HEK293 (cell line): ENCODE measurements at regions not wholly inside any gene's neighbourhood (a gene's known extent, or its start where the extent isn't known, plus 50 kb on each side); places are given as distances from the start of the nearest gene placed in this dataset.

Experiments used
- ZNF10 ChIP-seq: fragments of 450-650 bp; formaldehyde crosslinking; IDR thresholded peaks from 2 replicates; pipeline ENCODE4 v1.5.1; 2017; ENCODE audit warnings: missing biosample characterization, missing genetic modification characterization
- ZNF121 ChIP-seq: fragments of 450-650 bp; formaldehyde crosslinking; IDR thresholded peaks from 2 replicates; pipeline ENCODE4 v1.5.1; 2016; ENCODE audit warnings: missing biosample characterization, missing genetic modification characterization
- ZNF146 ChIP-seq: fragments of 450-650 bp; formaldehyde crosslinking; IDR thresholded peaks from 2 replicates; pipeline ENCODE4 v1.5.1; 2016; ENCODE audit warnings: missing biosample characterization, missing genetic modification characterization
- ZNF274 ChIP-seq, 2 experiments: fragments of 200-500 bp in 1 of 2; fragments of 450-650 bp in 1 of 2; sonication (Bioruptor generic) in 1 of 2; formaldehyde crosslinking in 1 of 2; IDR thresholded peaks; 2 replicates each; pipeline versions ENCODE4 v1.5.1 to v1.6.1; 2014 to 2016; ENCODE audit warnings: borderline replicate concordance in 1 of 2, inconsistent platforms in 1 of 2, low read length in 1 of 2, missing biosample characterization in 1 of 2, missing genetic modification characterization in 1 of 2
- ZNF311 ChIP-seq: fragments of 450-650 bp; formaldehyde crosslinking; IDR thresholded peaks from 2 replicates; pipeline ENCODE4 v1.5.1; 2017; ENCODE audit warnings: missing biosample characterization, missing genetic modification characterization, borderline replicate concordance
- ZNF404 ChIP-seq: fragments of 450-650 bp; formaldehyde crosslinking; IDR thresholded peaks from 2 replicates; pipeline ENCODE4 v1.5.1; 2017; ENCODE audit warnings: missing biosample characterization, missing genetic modification characterization
- ZNF423 ChIP-seq: fragments of 450-650 bp; formaldehyde crosslinking; IDR thresholded peaks from 2 replicates; pipeline ENCODE4 v1.5.1; 2016; ENCODE audit warnings: missing biosample characterization, missing genetic modification characterization
- ZNF677 ChIP-seq: fragments of 450-650 bp; IDR thresholded peaks from 2 replicates; pipeline ENCODE4 v1.5.0; 2018; ENCODE audit warnings: missing biosample characterization, mild to moderate bottlenecking, missing genetic modification characterization, moderate library complexity
- ZNF785 ChIP-seq: fragments of 450-650 bp; formaldehyde crosslinking; IDR thresholded peaks from 2 replicates; pipeline ENCODE4 v1.5.1; 2016; ENCODE audit warnings: missing biosample characterization, missing genetic modification characterization
- TF ChIP-seq, protein P1 (sequence below): fragments of 450-650 bp; formaldehyde crosslinking; IDR thresholded peaks from 2 replicates; pipeline ENCODE4 v1.5.1; 2016; ENCODE audit warnings: missing biosample characterization, missing genetic modification characterization

DNA sequence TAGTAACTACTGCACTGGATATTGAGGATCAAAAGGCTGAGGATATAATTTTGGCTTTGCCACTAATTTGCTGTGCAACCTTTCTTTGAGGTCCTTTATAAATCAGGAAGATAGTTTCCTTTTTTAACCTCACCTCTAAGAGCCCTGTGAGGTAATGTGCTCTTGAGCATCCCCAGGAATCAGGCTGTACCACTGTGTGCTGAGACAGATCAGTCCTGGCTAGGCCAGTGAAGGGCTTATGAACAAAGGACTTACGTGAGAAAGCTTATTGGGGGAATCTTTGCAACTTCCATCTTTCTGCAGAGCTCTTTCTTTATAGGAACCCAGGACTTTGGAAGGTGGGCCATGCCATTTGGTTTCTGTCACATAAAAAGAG, 188.9 kb downstream of the SIPA1L2 start:
- no peak for TF ChIP-seq ZNF785
- TF ChIP-seq ZNF10, result no peak
- TF ChIP-seq, protein P1, sequence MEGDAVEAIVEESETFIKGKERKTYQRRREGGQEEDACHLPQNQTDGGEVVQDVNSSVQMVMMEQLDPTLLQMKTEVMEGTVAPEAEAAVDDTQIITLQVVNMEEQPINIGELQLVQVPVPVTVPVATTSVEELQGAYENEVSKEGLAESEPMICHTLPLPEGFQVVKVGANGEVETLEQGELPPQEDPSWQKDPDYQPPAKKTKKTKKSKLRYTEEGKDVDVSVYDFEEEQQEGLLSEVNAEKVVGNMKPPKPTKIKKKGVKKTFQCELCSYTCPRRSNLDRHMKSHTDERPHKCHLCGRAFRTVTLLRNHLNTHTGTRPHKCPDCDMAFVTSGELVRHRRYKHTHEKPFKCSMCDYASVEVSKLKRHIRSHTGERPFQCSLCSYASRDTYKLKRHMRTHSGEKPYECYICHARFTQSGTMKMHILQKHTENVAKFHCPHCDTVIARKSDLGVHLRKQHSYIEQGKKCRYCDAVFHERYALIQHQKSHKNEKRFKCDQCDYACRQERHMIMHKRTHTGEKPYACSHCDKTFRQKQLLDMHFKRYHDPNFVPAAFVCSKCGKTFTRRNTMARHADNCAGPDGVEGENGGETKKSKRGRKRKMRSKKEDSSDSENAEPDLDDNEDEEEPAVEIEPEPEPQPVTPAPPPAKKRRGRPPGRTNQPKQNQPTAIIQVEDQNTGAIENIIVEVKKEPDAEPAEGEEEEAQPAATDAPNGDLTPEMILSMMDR (tag by site-specific recombination), result no peak
- no peak for TF ChIP-seq ZNF121 (tag by site-specific recombination)
- TF ChIP-seq ZNF404 (tag by site-specific recombination), result no peak
- no peak for TF ChIP-seq ZNF274 (IDR thresholded peaks at IDR 0.05; ENCODE audit: low read length)
- TF ChIP-seq ZNF274 (tag by site-specific recombination; IDR thresholded peaks at IDR 0.05; ENCODE audit: borderline replicate concordance), result no peak
- TF ChIP-seq ZNF311, result no peak
- no peak for TF ChIP-seq ZNF677
- no peak for TF ChIP-seq ZNF146 (tag by site-specific recombination)
- no peak for TF ChIP-seq ZNF423 (tag by site-specific recombination)
